ENCODE measurements at regions not wholly inside any gene's neighbourhood (a gene's known extent, or its start where the extent isn't known, plus 50 kb on each side); places are given as distances from the start of the nearest gene placed in this dataset.
A peak's percentile ranks its signal among the peaks of the same experiment; 100 is the strongest.

- no peak overlapping the region for H3K27ac ChIP-seq (ENCODE audit: low read depth in 1 of 2, low read length in 2 of 2)
- ChIA-PET POLR2A (no interaction called here), CTCF (no interaction called here)
- no peaks in the 10 kb centered on the region for H3K4me1 Mint-ChIP-seq (ENCODE audit: low read depth)
- TF ChIP-seq CTCF (IDR thresholded peaks at IDR 0.05), result no peak
- H3K27ac Mint-ChIP-seq, result no peak overlapping the region
- H3K36me3 Mint-ChIP-seq (ENCODE audit: low read depth), result no peaks in the 10 kb centered on the region
- no peaks in the 10 kb centered on the region for H3K27me3 ChIP-seq (ENCODE audit: control insufficient read depth in 1 of 2, insufficient read depth in 2 of 2, low read length in 2 of 2)
- intact Hi-C loops (cut with DNase I, micrococcal nuclease), result no loop called here
- H3K27me3 Mint-ChIP-seq, result no peaks in the 10 kb centered on the region
- no peaks in the 10 kb centered on the region for H3K36me3 ChIP-seq (ENCODE audit: insufficient read depth, low read length)
- H3K4me3 ChIP-seq (ENCODE audit: low read length), result no peak overlapping the region
- H3K9me3 ChIP-seq (ENCODE audit: control insufficient read depth in 1 of 2, insufficient read depth in 1 of 2, low read length in 2 of 2), result no peaks in the 10 kb centered on the region
- DNase-seq, result peak in 1 of 14 experiments; percentile 2
- no peak for ATAC-seq (ENCODE audit: poor library complexity)
- no peaks in the 10 kb centered on the region for H3K9me3 Mint-ChIP-seq
- H3K4me3 Mint-ChIP-seq, result no peak overlapping the region
- H3K4me1 ChIP-seq (ENCODE audit: insufficient read depth, low read length), result no peaks in the 10 kb centered on the region
Observed at GRCh38 chr4:35649011-35649410, 595.3 kb downstream of the ARAP2 start.

- TF ChIP-seq CTCF (IDR thresholded peaks at IDR 0.05), result no peak
- CTCF ChIA-PET, result no interaction called here
- H3K9me3 Mint-ChIP-seq, result no peaks in the 10 kb centered on the region
- no peaks in the 10 kb centered on the region for H3K27me3 Mint-ChIP-seq
- H3K27me3 ChIP-seq (ENCODE audit: control insufficient read depth in 1 of 2, insufficient read depth in 2 of 2, low read length in 2 of 2), result no peaks in the 10 kb centered on the region
- DNase-seq (no peak), ATAC-seq (ENCODE audit: poor library complexity) (no peak)
- H3K9me3 ChIP-seq (ENCODE audit: control insufficient read depth in 1 of 2, insufficient read depth in 1 of 2, low read length in 2 of 2), result peaks cover 0 to under 1% of the 10 kb centered on the region in 2 experiments
- intact Hi-C loops (cut with DNase I, micrococcal nuclease), result no loop called here
- H3K27ac ChIP-seq (ENCODE audit: low read depth in 1 of 2, low read length in 2 of 2), result no peak overlapping the region
- no peak overlapping the region for H3K4me3 ChIP-seq (ENCODE audit: low read length)
- no peaks in the 10 kb centered on the region for H3K4me1 Mint-ChIP-seq (ENCODE audit: low read depth)
- no peak overlapping the region for H3K27ac Mint-ChIP-seq
- H3K36me3 ChIP-seq (ENCODE audit: insufficient read depth, low read length), result no peaks in the 10 kb centered on the region
- H3K36me3 Mint-ChIP-seq (ENCODE audit: low read depth), result no peaks in the 10 kb centered on the region
- H3K4me1 ChIP-seq (ENCODE audit: insufficient read depth, low read length), result no peaks in the 10 kb centered on the region
- H3K4me3 Mint-ChIP-seq, result no peak overlapping the region
- POLR2A ChIA-PET, result no interaction called here
Observed at GRCh38 chr4:35649778-35650177, 594.5 kb downstream of the ARAP2 start.

- no peak for TF ChIP-seq CTCF (IDR thresholded peaks at IDR 0.05)
- no peak for ATAC-seq (ENCODE audit: poor library complexity)
- no peak for DNase-seq
- Mint-ChIP-seq H3K27ac (no peak overlapping the region), H3K4me3 (no peak overlapping the region), H3K36me3 (ENCODE audit: low read depth) (no peaks in the 10 kb centered on the region), H3K4me1 (ENCODE audit: low read depth) (no peaks in the 10 kb centered on the region), H3K27me3 (no peaks in the 10 kb centered on the region), H3K9me3 (no peaks in the 10 kb centered on the region)
- Histone ChIP-seq H3K4me1 (ENCODE audit: insufficient read depth, low read length) (no peaks in the 10 kb centered on the region), H3K27me3 (ENCODE audit: control insufficient read depth in 1 of 2, insufficient read depth in 2 of 2, low read length in 2 of 2) (no peaks in the 10 kb centered on the region), H3K9me3 (ENCODE audit: control insufficient read depth in 1 of 2, insufficient read depth in 1 of 2, low read length in 2 of 2) (peaks cover 0 to 5% of the 10 kb centered on the region in 2 experiments), H3K36me3 (ENCODE audit: insufficient read depth, low read length) (no peaks in the 10 kb centered on the region), H3K4me3 (ENCODE audit: low read length) (no peak overlapping the region), H3K27ac (ENCODE audit: low read depth in 1 of 2, low read length in 2 of 2) (no peak overlapping the region)
- intact Hi-C loops (cut with DNase I, micrococcal nuclease), result no loop called here
- ChIA-PET POLR2A (no interaction called here), CTCF (no interaction called here)
Observed at GRCh38 chr4:35652197-35652596, 592.1 kb downstream of the ARAP2 start.
